ENCODE measurements at regions not wholly inside any gene's neighbourhood (a gene's known extent, or its start where the extent isn't known, plus 50 kb on each side); places are given as distances from the start of the nearest gene placed in this dataset.
"Not testable (repeated sequence)": the region's sequence is repeated elsewhere in the genome, so short reads cannot be mapped to it uniquely, and the experiment has no call there.

GRCh38 chr20:22841846-22842245, 193.3 kb upstream of the SSTR4 start:
- no peak for DNase-seq (ENCODE audit: insufficient read length, low spot score)
- no peak for TF ChIP-seq SPI1 (IDR thresholded peaks at IDR 0.05; ENCODE audit: low read depth, low read length)
- TF ChIP-seq POU2F2 (IDR thresholded peaks at IDR 0.05; ENCODE audit: low read depth, low read length) = no peak
- no peak for FAIRE-seq

DNA sequence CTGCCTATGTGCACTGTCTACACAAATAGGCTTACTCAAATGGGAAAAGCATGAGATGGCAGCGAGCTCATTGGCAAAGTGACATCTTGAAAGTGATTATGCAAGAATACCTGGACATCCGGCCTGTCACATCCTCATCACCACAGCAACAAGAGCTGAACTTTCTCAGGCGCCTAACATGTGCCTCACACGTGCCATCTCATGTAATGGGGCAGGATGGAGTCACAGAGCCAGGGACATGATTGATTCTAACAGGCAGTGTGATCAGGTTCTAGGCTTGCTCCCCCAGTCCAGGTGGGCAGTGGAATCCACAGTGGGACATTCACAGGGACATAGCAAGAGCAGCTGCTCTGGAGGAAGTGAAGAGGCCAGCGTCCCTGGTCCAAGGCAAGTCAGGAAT, 192.3 kb upstream of the SSTR4 start:
- TF ChIP-seq POLR2A (IDR thresholded peaks at IDR 0.05; ENCODE audit: low read depth, low read length) = no peak
- no peak for TF ChIP-seq TAF1 (IDR thresholded peaks at IDR 0.05; ENCODE audit: low read depth, low read length)
- TF ChIP-seq POLR2AphosphoS5 (IDR thresholded peaks at IDR 0.05; ENCODE audit: low read depth, low read length) = no peak
- no peak for TF ChIP-seq PAX5 (IDR thresholded peaks at IDR 0.05; ENCODE audit: insufficient read depth, low read length, severe bottlenecking)
- no peak for TF ChIP-seq SPI1 (IDR thresholded peaks at IDR 0.05; ENCODE audit: low read depth, low read length)
- no peak for TF ChIP-seq POU2F2 (IDR thresholded peaks at IDR 0.05; ENCODE audit: low read depth, low read length)
- FAIRE-seq = no peak
- DNase-seq (ENCODE audit: insufficient read length, low spot score) = no peak

DNA sequence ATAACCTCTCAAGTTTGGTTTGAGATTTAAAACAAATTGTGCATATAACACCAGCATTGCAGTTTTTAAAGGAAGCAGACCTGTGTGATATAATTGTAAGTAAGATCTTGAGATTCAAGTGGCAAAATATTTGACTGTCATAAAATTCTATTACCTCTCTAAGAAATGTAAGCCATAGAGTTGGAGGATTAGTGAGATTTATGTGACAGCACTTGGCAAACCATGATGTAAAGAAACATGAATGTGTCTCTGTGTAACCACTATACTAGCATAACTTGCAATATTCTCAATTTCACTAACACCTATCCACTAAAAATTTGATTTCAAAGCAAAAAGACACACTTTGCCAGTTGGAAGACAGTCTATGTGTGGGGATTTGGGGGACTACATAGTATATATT, 190.2 kb upstream of the SSTR4 start:
- TF ChIP-seq POLR2AphosphoS5 (IDR thresholded peaks at IDR 0.05; ENCODE audit: low read depth, low read length) (no peak), POU2F2 (IDR thresholded peaks at IDR 0.05; ENCODE audit: low read depth, low read length) (no peak), PAX5 (IDR thresholded peaks at IDR 0.05; ENCODE audit: insufficient read depth, low read length, severe bottlenecking) (no peak), SPI1 (IDR thresholded peaks at IDR 0.05; ENCODE audit: low read depth, low read length) (no peak), TAF1 (IDR thresholded peaks at IDR 0.05; ENCODE audit: low read depth, low read length) (no peak), POLR2A (IDR thresholded peaks at IDR 0.05; ENCODE audit: low read depth, low read length) (no peak)
- no peak for FAIRE-seq
- no peak for DNase-seq (ENCODE audit: insufficient read length, low spot score)

GRCh38 chr20:22846863-22847262, 188.2 kb upstream of the SSTR4 start:
- no peak for TF ChIP-seq POU2F2 (IDR thresholded peaks at IDR 0.05; ENCODE audit: low read depth, low read length)
- FAIRE-seq (no peak), DNase-seq (ENCODE audit: insufficient read length, low spot score) (no peak)

GRCh38 chr20:22848364-22848763, 186.7 kb upstream of the SSTR4 start:
- FAIRE-seq (no peak), DNase-seq (ENCODE audit: insufficient read length, low spot score) (no peak)
- TF ChIP-seq TAF1 (IDR thresholded peaks at IDR 0.05; ENCODE audit: low read depth, low read length) (no peak), POLR2A (IDR thresholded peaks at IDR 0.05; ENCODE audit: low read depth, low read length) (no peak)

GRCh38 chr20:22851679-22852346, 183.3 kb upstream of the SSTR4 start:
- DNase-seq (ENCODE audit: insufficient read length, low spot score); FAIRE-seq: not testable (repeated sequence)

DNA sequence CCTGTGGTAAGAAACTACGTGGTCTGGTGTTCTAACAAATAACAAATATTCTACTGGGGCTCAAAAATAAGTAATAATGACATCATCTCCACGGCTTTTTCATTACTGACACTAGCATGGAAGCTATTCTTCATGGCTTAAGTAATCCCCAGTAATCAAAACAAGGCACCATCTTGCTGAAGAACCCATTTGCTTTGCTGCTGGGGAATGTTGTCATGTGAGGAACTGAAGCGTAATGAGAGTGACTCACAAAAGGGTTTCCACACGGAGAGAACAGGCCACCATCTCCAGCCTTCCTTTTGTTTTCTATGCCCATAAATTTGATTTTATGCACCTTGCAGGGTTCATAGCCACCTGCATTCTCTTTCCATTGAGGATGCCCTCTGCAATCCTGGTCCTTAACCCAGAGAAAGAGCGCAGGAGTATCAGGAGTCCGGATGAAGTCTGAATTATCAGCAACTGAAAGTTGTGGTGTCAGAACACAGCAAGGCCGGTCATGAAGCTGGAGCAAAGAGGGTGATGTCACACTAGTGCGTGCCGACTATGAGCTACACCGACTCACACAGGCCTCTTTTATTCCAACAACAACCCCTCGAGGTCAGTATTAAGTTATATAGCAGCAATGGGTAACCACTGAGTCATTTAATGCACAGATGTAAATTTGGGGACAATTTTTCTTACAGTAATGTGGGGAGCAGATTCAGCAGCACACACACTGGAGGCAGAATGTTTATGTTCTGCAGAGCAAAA, 173.7 kb upstream of the SSTR4 start:
- TF ChIP-seq SPI1 (IDR thresholded peaks at IDR 0.05; ENCODE audit: low read depth, low read length) = no peak
- TF ChIP-seq PAX5 (IDR thresholded peaks at IDR 0.05; ENCODE audit: insufficient read depth, low read length, severe bottlenecking) = no peak
- no peak for TF ChIP-seq TAF1 (IDR thresholded peaks at IDR 0.05; ENCODE audit: low read depth, low read length)
- no peak for TF ChIP-seq POU2F2 (IDR thresholded peaks at IDR 0.05; ENCODE audit: low read depth, low read length)
- TF ChIP-seq POLR2AphosphoS5 (IDR thresholded peaks at IDR 0.05; ENCODE audit: low read depth, low read length) = no peak
- no peak for TF ChIP-seq POLR2A (IDR thresholded peaks at IDR 0.05; ENCODE audit: low read depth, low read length)
- DNase-seq (ENCODE audit: insufficient read length, low spot score) = no peak
- FAIRE-seq = no peak

DNA sequence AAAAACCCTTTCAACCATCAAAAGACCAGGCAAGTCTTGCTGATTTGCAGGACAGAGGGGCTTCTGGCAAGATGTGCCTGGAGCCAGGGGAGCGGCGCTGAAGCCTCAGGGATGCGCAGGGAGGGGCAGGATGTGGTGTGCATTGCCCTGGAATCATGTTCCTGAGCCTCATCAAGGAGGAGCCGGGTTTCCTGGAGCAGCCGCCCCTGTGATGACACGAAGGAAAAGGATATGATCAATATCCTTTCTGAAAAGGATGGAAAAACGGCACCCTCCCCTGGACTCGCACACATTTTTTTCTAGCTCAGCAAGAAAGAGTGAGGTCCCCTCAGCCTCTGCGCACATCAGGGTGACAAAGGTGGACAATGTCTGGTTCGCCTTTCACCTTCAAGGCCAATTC, 173.1 kb upstream of the SSTR4 start:
- no peak for TF ChIP-seq TAF1 (IDR thresholded peaks at IDR 0.05; ENCODE audit: low read depth, low read length)
- no peak for TF ChIP-seq SPI1 (IDR thresholded peaks at IDR 0.05; ENCODE audit: low read depth, low read length)
- no peak for TF ChIP-seq POLR2AphosphoS5 (IDR thresholded peaks at IDR 0.05; ENCODE audit: low read depth, low read length)
- TF ChIP-seq POLR2A (IDR thresholded peaks at IDR 0.05; ENCODE audit: low read depth, low read length) = no peak
- TF ChIP-seq POU2F2 (IDR thresholded peaks at IDR 0.05; ENCODE audit: low read depth, low read length) = no peak
- no peak for TF ChIP-seq PAX5 (IDR thresholded peaks at IDR 0.05; ENCODE audit: insufficient read depth, low read length, severe bottlenecking)
- FAIRE-seq = no peak
- no peak for DNase-seq (ENCODE audit: insufficient read length, low spot score)

DNA sequence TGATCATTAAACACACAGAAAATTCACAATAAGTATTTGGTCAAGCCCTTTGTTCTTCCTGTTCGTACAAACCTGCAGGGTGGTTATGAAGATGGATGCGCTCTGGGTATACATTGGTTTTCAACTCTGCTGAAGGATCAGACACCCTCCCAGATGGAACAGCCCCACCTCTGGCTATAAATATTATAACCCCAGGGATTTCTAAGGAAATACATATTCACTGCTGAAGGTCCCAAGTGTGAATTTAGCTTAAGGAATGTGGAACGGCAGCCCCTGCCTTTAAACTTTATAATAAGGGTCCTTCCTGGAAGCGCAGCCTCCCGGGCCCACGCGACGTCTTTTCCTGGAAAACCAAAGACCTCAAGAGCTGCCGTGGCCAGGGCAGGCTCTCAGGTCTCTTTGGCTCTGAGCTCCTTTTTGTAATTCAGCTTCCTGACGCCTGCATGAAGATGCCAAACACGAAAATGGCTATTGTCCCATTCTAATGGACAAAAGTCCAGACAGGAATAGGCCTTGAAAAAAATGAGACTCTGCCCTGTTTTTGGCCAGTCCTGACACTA, 172.4 kb upstream of the SSTR4 start:
- FAIRE-seq (no peak), DNase-seq (ENCODE audit: insufficient read length, low spot score) (no peak)
- TF ChIP-seq POLR2A (IDR thresholded peaks at IDR 0.05; ENCODE audit: low read depth, low read length) (no peak), TAF1 (IDR thresholded peaks at IDR 0.05; ENCODE audit: low read depth, low read length) (no peak), POU2F2 (IDR thresholded peaks at IDR 0.05; ENCODE audit: low read depth, low read length) (no peak), POLR2AphosphoS5 (IDR thresholded peaks at IDR 0.05; ENCODE audit: low read depth, low read length) (no peak), PAX5 (IDR thresholded peaks at IDR 0.05; ENCODE audit: insufficient read depth, low read length, severe bottlenecking) (no peak), SPI1 (IDR thresholded peaks at IDR 0.05; ENCODE audit: low read depth, low read length) (no peak)

GRCh38 chr20:22863826-22864225, 171.3 kb upstream of the SSTR4 start:
- DNase-seq (ENCODE audit: insufficient read length, low spot score) (no peak), FAIRE-seq (no peak)
- no peak for TF ChIP-seq POLR2AphosphoS5 (IDR thresholded peaks at IDR 0.05; ENCODE audit: low read depth, low read length)
- TF ChIP-seq TAF1 (IDR thresholded peaks at IDR 0.05; ENCODE audit: low read depth, low read length) = no peak
- TF ChIP-seq SPI1 (IDR thresholded peaks at IDR 0.05; ENCODE audit: low read depth, low read length) = no peak
- TF ChIP-seq POU2F2 (IDR thresholded peaks at IDR 0.05; ENCODE audit: low read depth, low read length) = no peak
- no peak for TF ChIP-seq PAX5 (IDR thresholded peaks at IDR 0.05; ENCODE audit: insufficient read depth, low read length, severe bottlenecking)
- no peak for TF ChIP-seq POLR2A (IDR thresholded peaks at IDR 0.05; ENCODE audit: low read depth, low read length)
